LNCAP (cell line): ENCODE measurements at regions not wholly inside any gene's neighbourhood (a gene's known extent, or its start where the extent isn't known, plus 50 kb on each side); places are given as distances from the start of the nearest gene placed in this dataset.

Experiments
- TF ChIP-seq, protein P1 (sequence below): fragments of 450-650 bp; IDR thresholded peaks from 2 replicates; pipeline ENCODE4 v1.5.1; 2017; ENCODE audit warnings: mild to moderate bottlenecking

DNA sequence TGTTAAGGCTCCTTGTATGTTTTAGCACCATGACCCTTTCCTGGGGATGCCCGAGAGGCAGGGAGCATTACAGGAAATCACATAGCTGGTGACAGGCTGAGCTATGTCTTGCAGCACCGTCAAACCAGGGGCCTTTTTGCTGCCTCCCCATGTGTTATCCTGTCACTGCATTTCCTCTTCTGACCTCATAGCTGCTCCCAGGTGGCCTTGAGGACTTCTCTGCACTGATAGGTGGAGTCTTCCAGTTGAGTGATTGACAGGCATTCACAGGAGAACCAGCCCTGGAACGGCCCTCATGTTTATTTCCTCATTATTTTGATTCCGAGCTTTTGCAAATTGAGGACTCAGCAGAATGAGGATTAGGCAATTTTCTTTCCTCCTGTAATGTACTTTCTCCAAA lies 349.6 kb downstream of the HAPSTR1 start:
- TF ChIP-seq, protein P1, sequence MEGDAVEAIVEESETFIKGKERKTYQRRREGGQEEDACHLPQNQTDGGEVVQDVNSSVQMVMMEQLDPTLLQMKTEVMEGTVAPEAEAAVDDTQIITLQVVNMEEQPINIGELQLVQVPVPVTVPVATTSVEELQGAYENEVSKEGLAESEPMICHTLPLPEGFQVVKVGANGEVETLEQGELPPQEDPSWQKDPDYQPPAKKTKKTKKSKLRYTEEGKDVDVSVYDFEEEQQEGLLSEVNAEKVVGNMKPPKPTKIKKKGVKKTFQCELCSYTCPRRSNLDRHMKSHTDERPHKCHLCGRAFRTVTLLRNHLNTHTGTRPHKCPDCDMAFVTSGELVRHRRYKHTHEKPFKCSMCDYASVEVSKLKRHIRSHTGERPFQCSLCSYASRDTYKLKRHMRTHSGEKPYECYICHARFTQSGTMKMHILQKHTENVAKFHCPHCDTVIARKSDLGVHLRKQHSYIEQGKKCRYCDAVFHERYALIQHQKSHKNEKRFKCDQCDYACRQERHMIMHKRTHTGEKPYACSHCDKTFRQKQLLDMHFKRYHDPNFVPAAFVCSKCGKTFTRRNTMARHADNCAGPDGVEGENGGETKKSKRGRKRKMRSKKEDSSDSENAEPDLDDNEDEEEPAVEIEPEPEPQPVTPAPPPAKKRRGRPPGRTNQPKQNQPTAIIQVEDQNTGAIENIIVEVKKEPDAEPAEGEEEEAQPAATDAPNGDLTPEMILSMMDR = no peak

DNA sequence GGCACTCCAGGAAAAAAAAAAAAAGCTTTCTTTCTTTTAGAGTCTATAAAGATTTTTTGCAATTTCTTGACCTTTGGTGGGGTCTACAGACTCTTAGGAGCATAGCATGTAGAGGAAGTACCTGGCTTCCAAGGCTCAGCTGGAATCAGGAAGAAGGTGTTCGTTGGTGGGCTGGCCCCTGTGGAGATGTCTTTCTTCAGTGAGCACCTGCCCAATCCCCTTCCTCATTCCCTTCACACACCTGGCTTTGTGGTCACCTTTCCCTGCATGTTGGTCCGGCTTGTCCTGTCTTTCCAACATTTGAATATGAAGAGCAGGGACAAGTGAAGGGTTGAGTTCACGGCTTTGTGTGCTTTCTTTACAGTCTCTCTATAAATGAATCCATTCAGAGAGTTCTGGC lies 352.4 kb downstream of the HAPSTR1 start:
- TF ChIP-seq, protein P1 = no peak

DNA sequence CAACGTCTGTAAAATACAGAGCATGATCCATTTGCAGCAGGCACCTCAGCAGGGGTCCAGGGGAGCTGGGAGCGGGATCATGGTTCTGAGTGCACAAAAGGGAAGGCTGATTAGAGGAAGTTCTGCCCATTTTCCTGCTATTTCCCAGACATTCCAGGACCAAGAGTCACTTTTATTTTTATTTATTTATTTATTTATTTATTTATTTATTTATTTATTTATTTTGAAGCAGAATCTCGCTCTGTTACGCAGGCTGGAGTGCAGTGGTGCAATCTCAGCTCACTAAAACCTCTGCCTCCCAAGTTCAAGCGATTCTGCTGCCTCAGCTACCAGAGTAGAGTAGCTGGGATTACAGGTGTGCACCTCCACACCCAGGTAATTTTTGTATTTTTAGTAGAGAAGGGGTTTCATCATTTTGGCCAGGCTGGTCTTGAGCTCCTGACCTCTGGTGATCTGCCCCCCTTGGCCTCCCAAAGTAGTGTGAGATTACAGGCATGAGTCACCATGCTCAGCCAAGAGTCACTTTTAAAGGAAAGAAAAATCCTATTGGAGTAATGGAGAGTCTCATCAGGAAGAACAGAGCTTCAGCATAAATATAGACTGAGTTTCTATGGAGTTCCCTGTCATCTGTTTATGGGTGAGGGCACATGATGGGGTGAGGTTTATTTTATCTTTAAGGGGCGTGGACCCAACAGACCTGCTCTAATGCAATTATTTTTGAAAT lies 355.2 kb downstream of the HAPSTR1 start:
- TF ChIP-seq, protein P1 = no peak

DNA sequence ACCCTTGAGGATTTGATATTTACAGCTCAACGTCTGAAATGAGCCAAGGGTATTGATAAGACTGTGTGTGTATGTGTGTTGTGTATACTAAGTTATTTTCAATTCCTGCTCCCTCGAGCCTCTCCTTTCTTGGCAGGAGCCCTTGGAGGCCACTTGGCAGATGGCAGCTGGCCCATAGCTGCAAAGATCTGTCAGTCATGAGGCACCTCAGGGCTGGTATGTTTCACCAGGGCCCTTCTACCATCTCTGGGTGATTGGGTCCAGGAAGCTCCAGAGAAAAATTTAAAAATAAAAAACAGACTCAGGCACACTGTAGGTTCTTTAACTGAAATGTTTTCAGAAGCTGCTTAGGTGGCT lies 355.7 kb downstream of the HAPSTR1 start:
- TF ChIP-seq, protein P1 = no peak

DNA sequence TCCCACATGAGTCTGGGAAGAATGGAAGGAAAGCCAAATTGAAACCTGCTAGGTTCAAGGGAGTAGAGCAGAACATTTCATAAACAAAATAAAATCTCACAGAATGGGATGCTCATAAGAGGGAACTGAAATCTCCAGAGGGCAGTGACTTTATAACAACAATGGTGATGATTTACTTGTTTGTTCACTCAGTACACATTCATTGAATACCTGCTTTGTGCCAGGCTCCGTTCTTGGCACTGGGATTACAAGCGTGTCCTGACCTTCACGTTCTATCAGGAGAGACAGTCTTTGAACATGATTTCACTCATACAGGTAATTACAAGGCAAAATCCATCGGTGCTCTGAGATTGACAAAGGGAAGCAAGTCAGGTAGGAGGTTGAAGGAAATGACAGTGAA lies 356.3 kb downstream of the HAPSTR1 start:
- TF ChIP-seq, protein P1 = no peak

DNA sequence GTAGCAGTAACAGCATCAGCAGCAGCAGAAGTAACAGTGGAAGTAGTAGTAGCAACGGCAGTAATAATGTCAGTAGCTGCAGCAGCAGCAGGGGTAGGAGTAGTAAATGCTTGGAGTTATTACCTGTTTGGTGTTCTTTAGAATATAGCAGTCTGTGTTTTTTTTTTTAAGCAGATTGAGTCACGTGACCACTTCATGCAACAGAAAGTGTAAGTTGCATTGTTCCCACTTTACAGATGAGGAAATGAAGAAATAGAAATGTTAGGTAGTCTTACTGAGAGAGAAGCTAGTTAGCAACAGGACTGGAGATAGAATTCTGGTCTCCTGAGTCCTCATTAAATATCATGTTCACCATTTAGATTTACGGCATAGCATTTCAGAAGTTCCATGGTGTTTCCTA lies 358.2 kb downstream of the HAPSTR1 start:
- TF ChIP-seq, protein P1 = no peak

DNA sequence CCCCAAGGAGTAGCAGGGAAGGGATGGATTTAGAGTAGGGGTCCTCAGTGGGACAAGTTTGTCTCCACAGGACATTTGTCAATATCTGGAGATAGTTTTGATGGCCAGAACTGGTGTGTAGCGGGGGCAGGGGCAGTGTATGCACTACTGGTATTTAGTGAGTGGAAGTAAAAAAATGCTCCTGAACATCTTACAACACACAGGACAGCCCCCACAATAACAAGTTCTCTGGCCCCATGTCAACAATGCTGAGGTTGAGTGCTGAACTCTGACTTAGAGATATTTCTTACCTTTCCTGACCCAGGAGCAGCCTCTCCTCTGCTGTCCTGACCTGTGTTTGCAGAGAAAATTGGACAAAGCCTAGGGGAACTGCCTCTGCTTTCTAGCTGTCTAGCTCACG lies 365.8 kb downstream of the HAPSTR1 start:
- TF ChIP-seq, protein P1 = no peak

DNA sequence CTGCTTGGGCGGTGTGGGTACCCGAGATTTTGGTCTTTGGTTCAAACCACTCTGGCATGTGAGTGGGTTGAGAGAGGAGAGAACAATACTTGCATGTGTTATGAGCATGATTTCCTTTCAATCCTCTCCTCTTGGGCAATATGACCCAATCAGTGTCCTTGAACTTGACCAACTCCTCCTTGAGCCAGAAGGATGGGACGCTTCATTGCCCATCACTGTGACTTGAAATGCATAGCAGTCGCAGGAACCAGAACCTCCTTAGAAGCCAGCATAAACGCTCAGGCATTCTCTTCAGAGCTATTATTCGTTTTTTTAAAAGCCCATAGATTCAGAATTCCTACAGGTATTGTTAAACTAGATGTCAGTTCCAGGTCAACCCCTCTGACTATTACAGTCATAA lies 367.4 kb downstream of the HAPSTR1 start:
- TF ChIP-seq, protein P1 = no peak
